ENCODE measurements at regions not wholly inside any gene's neighbourhood (a gene's known extent, or its start where the extent isn't known, plus 50 kb on each side); places are given as distances from the start of the nearest gene placed in this dataset.

DNA sequence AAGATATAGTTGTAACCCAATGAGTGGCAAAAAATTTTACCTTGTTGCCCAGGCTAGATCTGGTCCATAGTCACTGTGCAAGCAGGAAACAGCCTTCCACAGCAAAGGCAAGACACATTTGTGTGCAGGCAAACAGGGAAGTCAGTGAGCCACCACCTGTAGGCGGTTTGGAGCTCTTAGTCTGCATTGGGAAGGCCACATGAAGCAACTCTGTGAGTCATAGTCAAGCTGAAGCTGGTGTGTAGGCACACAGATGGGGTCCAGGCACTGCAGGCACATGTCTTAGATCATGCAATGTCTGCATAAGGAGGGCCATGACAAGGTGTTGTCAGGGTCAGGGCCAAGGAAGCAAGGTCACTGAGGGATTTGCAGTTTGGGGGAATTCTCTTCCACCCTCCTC is 543.2 kb upstream of the EPHA7 start:
- Histone ChIP-seq H3K4me3 (no peak overlapping the region), H3K4me1 (no peaks in the 10 kb centered on the region), H3K9me3 (no peaks in the 10 kb centered on the region), H3K36me3 (no peaks in the 10 kb centered on the region), H3K27me3 (no peaks in the 10 kb centered on the region), H3K27ac (no peak overlapping the region)
- TF ChIP-seq POLR2A (IDR thresholded peaks at IDR 0.05) = no peak
- TF ChIP-seq, protein P1, sequence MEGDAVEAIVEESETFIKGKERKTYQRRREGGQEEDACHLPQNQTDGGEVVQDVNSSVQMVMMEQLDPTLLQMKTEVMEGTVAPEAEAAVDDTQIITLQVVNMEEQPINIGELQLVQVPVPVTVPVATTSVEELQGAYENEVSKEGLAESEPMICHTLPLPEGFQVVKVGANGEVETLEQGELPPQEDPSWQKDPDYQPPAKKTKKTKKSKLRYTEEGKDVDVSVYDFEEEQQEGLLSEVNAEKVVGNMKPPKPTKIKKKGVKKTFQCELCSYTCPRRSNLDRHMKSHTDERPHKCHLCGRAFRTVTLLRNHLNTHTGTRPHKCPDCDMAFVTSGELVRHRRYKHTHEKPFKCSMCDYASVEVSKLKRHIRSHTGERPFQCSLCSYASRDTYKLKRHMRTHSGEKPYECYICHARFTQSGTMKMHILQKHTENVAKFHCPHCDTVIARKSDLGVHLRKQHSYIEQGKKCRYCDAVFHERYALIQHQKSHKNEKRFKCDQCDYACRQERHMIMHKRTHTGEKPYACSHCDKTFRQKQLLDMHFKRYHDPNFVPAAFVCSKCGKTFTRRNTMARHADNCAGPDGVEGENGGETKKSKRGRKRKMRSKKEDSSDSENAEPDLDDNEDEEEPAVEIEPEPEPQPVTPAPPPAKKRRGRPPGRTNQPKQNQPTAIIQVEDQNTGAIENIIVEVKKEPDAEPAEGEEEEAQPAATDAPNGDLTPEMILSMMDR (IDR thresholded peaks at IDR 0.05) = no peak
- no peak for DNase-seq

DNA sequence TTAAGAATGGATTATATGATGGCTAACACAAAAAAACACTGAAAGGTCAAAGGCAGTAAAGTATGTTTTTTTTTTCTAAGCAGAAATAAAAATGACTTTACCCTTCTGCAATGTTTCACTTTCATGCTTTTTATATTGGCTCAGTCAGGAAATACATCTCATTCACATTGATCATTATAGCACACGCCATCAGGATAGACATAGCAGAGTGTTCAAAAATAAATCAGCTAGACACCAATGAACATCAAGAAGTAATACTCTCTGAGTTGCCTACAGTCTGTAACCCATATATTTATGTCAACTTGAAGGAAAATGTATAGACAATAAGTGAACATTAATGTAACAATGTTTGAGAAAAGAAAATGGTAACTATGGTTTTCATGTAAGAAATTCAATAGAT is 535.2 kb upstream of the EPHA7 start:
- TF ChIP-seq, protein P1 (IDR thresholded peaks at IDR 0.05) = no peak
- TF ChIP-seq POLR2A (IDR thresholded peaks at IDR 0.05) = no peak
- Histone ChIP-seq H3K27me3 (no peaks in the 10 kb centered on the region), H3K36me3 (no peaks in the 10 kb centered on the region), H3K4me3 (no peak overlapping the region), H3K9me3 (no peaks in the 10 kb centered on the region), H3K27ac (no peak overlapping the region), H3K4me1 (no peaks in the 10 kb centered on the region)
- no peak for DNase-seq

DNA sequence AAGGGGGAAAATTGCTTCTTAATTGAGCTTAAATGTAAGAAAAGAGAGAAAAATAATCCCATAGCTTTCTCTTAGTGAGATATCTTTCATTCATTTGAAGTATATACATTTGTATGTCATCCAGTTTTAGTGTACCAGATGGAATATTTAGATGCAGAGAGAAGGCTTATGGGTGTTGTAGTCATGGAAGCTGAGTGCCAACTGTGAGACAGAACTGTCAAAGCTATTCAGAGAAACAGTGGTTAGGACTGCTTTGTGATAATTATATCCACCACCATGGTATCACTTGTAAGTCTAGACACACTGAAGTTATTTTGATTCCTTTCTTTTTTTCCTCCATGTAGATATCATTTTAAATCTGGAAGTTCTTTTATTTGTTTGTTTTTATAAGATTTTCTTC is 524.3 kb upstream of the EPHA7 start:
- no peak overlapping the region for H3K4me3 ChIP-seq
- H3K36me3 ChIP-seq = no peaks in the 10 kb centered on the region
- no peak overlapping the region for H3K27ac ChIP-seq
- TF ChIP-seq POLR2A (IDR thresholded peaks at IDR 0.05) = no peak
- TF ChIP-seq, protein P1 (IDR thresholded peaks at IDR 0.05) = no peak
- H3K9me3 ChIP-seq = no peaks in the 10 kb centered on the region
- H3K27me3 ChIP-seq = no peaks in the 10 kb centered on the region
- DNase-seq = no peak
- H3K4me1 ChIP-seq = no peaks in the 10 kb centered on the region

DNA sequence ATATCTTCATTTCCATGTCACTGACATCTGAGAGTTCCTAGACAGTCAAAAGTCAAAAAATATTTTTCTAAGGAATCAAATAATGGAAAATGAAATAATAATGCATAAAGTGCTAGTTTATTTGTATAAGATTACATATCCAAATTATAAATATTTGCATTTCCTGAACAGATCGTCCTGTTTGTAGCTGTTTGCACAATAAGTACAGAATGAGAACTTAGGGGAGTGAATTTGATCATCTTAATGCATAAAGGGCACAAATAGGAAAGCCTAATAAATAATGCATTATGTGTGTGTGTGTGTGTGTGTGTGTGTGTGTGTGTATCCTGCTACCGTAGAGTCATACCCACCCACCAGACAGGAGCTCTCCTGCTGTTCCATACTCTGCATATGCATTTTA is 521.0 kb upstream of the EPHA7 start:
- Histone ChIP-seq H3K4me3 (no peak overlapping the region), H3K4me1 (no peaks in the 10 kb centered on the region), H3K27me3 (no peaks in the 10 kb centered on the region), H3K27ac (no peak overlapping the region), H3K9me3 (no peaks in the 10 kb centered on the region), H3K36me3 (no peaks in the 10 kb centered on the region)
- TF ChIP-seq, protein P1 (IDR thresholded peaks at IDR 0.05) = no peak
- TF ChIP-seq POLR2A (IDR thresholded peaks at IDR 0.05) = no peak
- DNase-seq = no peak

DNA sequence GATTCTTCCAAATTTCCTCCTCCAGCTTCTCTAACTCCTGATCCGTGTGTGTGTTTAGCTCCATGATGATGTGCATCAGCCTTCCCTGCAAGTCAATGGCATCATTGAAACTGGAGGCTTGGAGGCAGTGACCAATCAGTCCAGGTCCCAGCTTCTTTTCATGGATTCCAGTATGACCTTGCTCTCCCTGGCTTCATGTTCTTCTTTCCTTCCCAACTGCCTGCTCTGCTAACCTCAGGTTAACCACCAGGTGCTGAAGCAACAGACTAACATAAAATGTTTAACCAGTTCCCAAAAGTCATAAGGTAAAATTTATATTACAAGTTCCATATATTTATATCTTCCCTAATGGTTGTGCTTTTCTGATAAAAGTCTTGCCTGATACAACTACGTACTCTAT is 512.8 kb upstream of the EPHA7 start:
- Histone ChIP-seq H3K27ac (no peak overlapping the region), H3K4me3 (no peak overlapping the region), H3K36me3 (no peaks in the 10 kb centered on the region), H3K27me3 (no peaks in the 10 kb centered on the region), H3K4me1 (no peaks in the 10 kb centered on the region), H3K9me3 (no peaks in the 10 kb centered on the region)
- TF ChIP-seq, protein P1 (IDR thresholded peaks at IDR 0.05) = no peak
- no peak for TF ChIP-seq POLR2A (IDR thresholded peaks at IDR 0.05)
- no peak for DNase-seq

DNA sequence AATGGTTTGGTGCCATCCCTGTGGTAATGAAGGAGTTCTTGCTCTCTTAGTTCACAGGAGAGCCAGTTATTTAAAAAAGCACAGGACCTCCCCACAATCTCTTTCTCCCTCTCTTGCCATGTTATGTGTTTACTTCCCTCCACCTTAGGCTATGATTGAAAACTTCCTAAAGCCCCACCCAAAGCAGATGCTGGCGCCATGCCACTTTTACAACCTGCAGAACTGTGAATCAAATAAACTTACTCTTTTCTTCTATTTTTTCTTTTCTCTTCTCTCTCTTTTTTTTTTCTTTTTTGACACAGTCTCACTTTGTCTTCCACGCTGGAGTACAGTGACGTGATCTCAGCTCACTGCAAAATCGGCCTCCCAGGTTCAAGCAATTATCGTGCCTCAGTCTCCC is 508.4 kb upstream of the EPHA7 start:
- Histone ChIP-seq H3K27ac (no peak overlapping the region), H3K4me3 (no peak overlapping the region), H3K4me1 (no peaks in the 10 kb centered on the region), H3K9me3 (no peaks in the 10 kb centered on the region), H3K36me3 (no peaks in the 10 kb centered on the region), H3K27me3 (no peaks in the 10 kb centered on the region)
- no peak for TF ChIP-seq POLR2A (IDR thresholded peaks at IDR 0.05)
- TF ChIP-seq, protein P1 (IDR thresholded peaks at IDR 0.05) = no peak
- DNase-seq = peak in 1 of 3 donors; percentile 41
